GM12891 (cell line): ENCODE measurements at regions not wholly inside any gene's neighbourhood (a gene's known extent, or its start where the extent isn't known, plus 50 kb on each side); places are given as distances from the start of the nearest gene placed in this dataset.
"Not testable (repeated sequence)": the region's sequence is repeated elsewhere in the genome, so short reads cannot be mapped to it uniquely, and the experiment has no call there.

Experiments used
- DNase-seq: peaks from one replicate; pipeline ENCODE4 v3.0.0; 2011; ENCODE audit warnings: low spot score; ENCODE audit not compliant: insufficient read length
- FAIRE-seq: peaks from 2 replicates; lab custom pipeline; 2011; peaks lifted over from hg19 to GRCh38; lab: Jason Lieb, UNC
- PAX5 ChIP-seq: IDR thresholded peaks from 2 replicates; pipeline ENCODE4 v1.6.1; 2011; ENCODE audit warnings: low read length, moderate library complexity, mild to moderate bottlenecking; ENCODE audit not compliant: insufficient read depth, severe bottlenecking
- POLR2A ChIP-seq: IDR thresholded peaks from 2 replicates; pipeline ENCODE4 v1.6.1; 2011; ENCODE audit warnings: low read depth, low read length, control low read depth
- POLR2AphosphoS5 ChIP-seq: IDR thresholded peaks from 2 replicates; pipeline ENCODE4 v1.6.1; 2011; ENCODE audit warnings: low read depth, low read length, control low read depth
- POU2F2 ChIP-seq: IDR thresholded peaks from 2 replicates; pipeline ENCODE4 v1.6.1; 2011; ENCODE audit warnings: low read depth, mild to moderate bottlenecking, control low read depth, low read length, moderate library complexity
- SPI1 ChIP-seq: IDR thresholded peaks from 2 replicates; pipeline ENCODE4 v1.6.1; 2011; ENCODE audit warnings: low read depth, low read length, control low read depth
- TAF1 ChIP-seq: IDR thresholded peaks from 2 replicates; pipeline ENCODE4 v1.6.1; 2011; ENCODE audit warnings: low read depth, low read length, control low read depth

DNA sequence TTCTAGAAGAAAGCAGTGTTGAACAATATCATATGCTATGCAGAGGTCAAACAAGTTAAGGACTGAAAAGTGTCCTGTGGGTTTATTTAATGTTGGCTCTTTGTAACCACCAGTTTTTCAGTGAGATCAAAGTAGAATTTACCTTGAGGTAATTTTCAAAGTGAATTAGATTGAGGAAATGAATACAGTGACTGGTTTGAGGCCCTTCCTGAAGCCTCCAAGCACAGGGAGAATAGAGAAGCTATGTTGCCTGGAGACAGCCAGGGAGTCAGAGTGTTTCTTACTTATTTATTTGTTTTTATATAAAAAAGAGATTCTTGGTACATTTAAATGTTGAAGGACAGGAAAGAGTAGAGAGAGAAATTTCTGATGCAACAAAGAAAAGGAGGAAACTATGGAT is 954.3 kb upstream of the SPRY2 start:
- FAIRE-seq (no peak), DNase-seq (no peak)
- TF ChIP-seq POU2F2: no peak
- no peak for TF ChIP-seq POLR2AphosphoS5

DNA sequence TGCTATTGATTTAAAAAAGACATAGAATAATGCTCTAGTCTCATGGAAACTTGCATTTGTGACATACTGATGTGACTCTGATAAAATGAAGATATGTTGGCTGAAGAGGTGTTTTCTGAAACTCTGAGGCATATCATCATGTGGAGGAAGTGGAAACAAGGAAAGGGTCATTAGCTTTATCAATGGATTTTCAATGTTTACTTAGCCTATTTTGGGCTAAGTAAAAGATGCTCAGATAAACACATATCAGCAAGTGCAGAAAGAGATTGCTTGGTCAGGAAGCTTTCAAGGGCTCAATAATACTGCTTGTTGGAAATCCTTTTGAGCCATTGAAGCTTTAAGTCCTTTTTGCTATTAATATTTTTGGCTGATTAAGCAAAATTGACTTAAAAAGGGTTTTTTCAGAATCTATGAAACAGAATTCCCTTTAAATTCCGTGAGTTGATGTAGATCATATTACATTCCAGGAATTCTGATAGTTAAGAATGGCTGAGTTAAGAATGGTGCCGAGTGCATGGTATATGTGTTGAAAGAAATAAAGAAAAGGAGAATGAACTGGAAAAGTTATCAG is 952.8 kb upstream of the SPRY2 start:
- DNase-seq (no peak), FAIRE-seq (no peak)
- TF ChIP-seq PAX5 (no peak), POLR2A (no peak), POU2F2 (no peak), SPI1 (no peak), TAF1 (no peak), POLR2AphosphoS5 (no peak)

GRCh38 chr13:81283561-81283960 is 942.6 kb upstream of the SPRY2 start:
- DNase-seq (no peak), FAIRE-seq (no peak)
- TF ChIP-seq PAX5: no peak
- TF ChIP-seq POU2F2: no peak
- no peak for TF ChIP-seq TAF1
- TF ChIP-seq POLR2A: no peak
- no peak for TF ChIP-seq SPI1
- no peak for TF ChIP-seq POLR2AphosphoS5

- TF ChIP-seq POLR2A (no peak), POU2F2 (no peak), TAF1 (no peak), PAX5 (no peak), SPI1 (no peak), POLR2AphosphoS5 (no peak)
- DNase-seq: no peak
- no peak for FAIRE-seq
Observed at GRCh38 chr13:81283062-81283461, 942.1 kb upstream of the SPRY2 start.

DNA sequence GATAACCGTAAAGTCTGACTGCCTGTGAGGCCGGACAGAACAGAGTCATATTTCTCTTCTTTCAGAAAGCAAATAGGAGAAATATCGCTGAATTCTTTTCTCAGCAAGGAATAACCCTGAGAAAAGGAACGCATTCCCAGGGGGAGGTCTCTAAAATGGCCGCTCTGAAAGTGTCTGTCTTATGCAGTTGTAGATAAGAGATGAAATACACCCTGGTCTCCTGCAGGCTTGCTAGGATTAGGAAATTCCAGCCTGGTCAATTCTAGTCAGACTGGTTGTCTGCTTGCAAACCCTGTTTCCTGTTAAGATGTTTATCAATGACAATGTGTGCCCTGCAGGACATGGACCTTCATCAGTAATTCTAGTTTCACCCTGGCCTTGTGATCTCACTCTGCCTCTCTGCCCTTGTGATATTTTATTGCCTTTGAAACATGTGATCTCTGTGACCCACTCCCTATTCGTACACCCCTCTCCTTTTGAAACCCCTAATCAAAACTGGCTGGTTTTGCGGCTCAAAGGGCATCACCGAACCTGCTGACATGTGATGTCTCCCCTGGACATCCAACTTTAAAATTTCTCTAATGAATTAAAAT is 934.8 kb upstream of the SPRY2 start:
- DNase-seq (no peak), FAIRE-seq (no peak)
- TF ChIP-seq POU2F2 (no peak), POLR2AphosphoS5 (no peak), SPI1 (no peak), TAF1 (no peak), POLR2A (no peak), PAX5 (no peak)

DNA sequence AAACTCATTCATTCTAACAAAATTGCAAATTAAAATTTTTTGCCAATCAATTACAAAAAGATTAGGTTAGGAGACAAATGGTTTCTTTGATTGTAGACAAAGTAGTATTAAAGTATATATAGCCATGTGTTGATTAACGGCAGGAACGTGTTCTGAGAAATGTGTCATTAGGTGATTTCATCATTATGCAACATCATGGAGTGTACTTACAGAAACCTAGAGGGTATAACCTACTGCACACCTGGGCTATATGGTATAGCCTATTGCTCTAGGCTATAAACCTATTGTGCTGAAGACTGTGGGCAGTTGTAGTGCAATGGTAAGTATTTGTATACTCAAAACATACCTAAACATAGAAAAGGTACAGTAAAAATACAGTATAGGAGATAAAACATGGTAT is 906.8 kb upstream of the SPRY2 start:
- FAIRE-seq (no peak), DNase-seq (no peak)
- TF ChIP-seq PAX5: no peak
- no peak for TF ChIP-seq SPI1
- TF ChIP-seq TAF1: no peak
- TF ChIP-seq POLR2AphosphoS5: no peak
- TF ChIP-seq POU2F2: no peak
- TF ChIP-seq POLR2A: no peak

DNA sequence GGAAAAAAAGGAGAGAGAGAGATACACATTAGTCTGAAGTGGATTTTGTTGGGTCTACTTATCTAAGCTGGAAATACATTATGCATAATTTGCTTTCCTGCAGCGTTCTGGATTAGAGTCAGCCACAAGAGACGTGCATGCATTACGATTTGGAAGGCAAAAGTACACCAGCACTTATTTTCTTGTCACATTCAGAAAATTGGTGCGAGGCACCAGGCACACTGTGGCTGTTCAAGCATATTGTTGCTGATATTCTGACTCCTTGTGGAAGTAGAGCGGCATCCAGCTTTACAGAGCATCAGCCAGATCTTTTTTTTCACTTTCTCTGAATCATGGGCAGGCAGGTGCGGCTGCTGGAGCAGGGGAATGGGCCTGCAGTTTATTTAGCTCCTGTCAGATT is 905.6 kb upstream of the SPRY2 start:
- no peak for DNase-seq
- FAIRE-seq: no peak
- TF ChIP-seq SPI1 (no peak), PAX5 (no peak), TAF1 (no peak), POLR2AphosphoS5 (no peak), POLR2A (no peak), POU2F2 (no peak)

DNA sequence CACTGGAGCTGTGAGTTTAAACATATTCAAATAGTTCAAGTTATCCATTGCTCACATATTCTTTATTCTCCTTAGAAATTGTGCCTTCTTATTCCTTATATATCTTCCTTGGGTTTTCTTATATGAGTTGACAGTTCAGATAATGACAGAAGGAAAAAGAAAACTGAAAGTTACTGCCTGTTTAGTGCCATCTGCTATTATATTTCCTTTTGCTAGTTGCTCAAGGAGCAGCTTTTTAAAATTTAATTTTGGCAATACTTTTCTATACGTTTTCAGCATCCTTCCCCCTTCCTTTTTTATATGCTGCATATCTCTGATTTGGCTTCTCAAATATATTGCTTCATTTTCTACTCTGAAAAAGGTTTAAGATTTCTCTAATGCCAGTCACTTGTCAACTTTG is 903.1 kb upstream of the SPRY2 start:
- DNase-seq (no peak), FAIRE-seq (no peak)
- TF ChIP-seq TAF1: no peak
- TF ChIP-seq POLR2A: no peak
- TF ChIP-seq PAX5: no peak
- TF ChIP-seq POU2F2: no peak

DNA sequence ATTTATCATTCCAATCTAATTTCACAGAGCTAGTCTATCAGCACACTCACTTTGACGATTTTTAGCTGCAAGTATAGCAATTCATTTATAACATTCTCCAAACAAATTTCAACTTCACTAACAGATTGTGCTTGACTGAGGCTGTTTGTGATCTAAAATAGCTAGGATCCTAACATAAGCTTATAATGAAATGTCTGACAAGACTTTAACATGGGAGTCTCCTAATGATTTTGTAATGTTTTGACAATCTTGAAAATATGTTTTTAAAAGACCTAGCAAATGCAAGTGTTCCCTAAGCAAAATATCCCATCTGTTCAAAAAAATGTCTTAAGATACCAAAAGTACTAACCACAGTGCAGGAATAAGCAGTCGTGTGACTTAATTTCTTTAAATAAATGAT is 889.5 kb upstream of the SPRY2 start:
- TF ChIP-seq POLR2A: no peak
- no peak for TF ChIP-seq PAX5
- no peak for TF ChIP-seq POLR2AphosphoS5
- TF ChIP-seq POU2F2: no peak
- TF ChIP-seq TAF1: no peak
- TF ChIP-seq SPI1: no peak
- FAIRE-seq (no peak), DNase-seq (no peak)

- not testable (repeated sequence) for DNase-seq, FAIRE-seq
Observed at GRCh38 chr13:81226830-81227229, 885.9 kb upstream of the SPRY2 start.

DNA sequence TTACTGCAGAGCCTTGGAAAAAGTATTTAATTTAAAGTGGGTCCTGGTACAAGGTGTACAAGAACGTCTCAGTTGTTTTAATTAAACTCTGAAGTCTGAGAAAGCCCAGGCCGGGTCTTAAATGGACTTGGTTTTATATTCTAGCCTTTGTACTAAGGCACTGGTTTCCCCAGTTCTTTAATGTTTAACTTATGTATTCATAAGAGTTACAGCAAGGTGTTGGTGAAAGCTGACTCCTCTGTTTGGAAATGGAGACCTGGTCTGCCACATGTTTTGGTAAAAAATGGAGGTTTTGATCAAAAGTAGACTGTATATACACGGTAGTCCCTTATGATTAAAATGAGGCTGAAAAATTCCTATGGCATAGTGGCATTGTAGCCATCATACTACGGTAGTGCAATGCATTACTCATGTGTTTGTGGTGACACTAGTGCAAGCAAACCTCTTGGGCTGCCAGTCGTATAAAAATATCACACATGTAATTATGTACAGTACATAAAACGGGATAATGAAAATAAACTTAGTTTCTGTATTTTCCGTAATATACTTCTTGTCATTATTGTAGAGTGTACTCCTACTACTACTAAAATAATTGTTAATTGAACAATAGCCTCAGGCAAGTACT is 883.4 kb upstream of the SPRY2 start:
- FAIRE-seq: no peak
- no peak for TF ChIP-seq SPI1
- no peak for TF ChIP-seq PAX5
- TF ChIP-seq TAF1: no peak
- no peak for TF ChIP-seq POU2F2
- DNase-seq: no peak
